ENCODE measurements at regions not wholly inside any gene's neighbourhood (a gene's known extent, or its start where the extent isn't known, plus 50 kb on each side); places are given as distances from the start of the nearest gene placed in this dataset.

GRCh38 chr17:72578817-72579470 is 458.1 kb downstream of the SOX9 start:
- DNase-seq (ENCODE audit: low read depth): no peak

DNA sequence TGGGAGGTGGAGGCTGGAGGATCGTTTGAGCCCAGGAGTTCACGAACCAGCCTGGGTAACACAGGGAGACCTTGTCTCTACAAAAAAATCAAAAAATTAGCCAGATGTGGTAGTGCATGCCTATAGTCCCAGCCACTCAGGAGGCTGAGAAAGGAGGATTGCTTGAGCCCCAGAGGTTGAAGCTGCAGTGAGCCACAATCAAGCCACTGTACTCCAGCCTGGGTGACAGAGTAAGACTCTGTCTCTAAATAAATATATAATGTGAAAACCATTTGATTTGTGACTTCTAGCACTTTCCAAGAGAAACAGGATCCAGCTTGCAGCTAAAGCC is 459.1 kb downstream of the SOX9 start:
- no peak for DNase-seq (ENCODE audit: low read depth)

- no peak for DNase-seq (ENCODE audit: low read depth)
These were observed 459.7 kb downstream of the SOX9 start for GRCh38 chr17:72580321-72581127.

DNA sequence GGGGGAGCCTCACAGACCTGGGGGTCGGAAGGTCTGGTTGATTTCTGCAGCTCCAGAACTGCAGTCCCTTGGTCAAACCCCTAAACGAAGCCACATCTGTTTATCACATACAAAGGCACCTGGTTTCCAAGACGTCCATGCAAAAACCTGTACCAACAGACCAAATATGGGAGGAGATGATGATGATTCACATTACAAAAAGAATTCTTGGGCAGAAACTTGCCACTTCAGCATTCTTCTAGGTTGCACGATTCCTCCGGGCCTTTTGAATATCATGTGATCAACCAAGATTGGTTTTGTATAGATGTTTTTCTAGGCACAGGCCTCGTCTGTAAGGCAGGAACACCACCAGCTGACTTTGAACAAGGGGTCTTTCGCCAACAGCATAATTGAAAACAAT is 466.3 kb downstream of the SOX9 start:
- DNase-seq (ENCODE audit: low read depth): no peak

DNA sequence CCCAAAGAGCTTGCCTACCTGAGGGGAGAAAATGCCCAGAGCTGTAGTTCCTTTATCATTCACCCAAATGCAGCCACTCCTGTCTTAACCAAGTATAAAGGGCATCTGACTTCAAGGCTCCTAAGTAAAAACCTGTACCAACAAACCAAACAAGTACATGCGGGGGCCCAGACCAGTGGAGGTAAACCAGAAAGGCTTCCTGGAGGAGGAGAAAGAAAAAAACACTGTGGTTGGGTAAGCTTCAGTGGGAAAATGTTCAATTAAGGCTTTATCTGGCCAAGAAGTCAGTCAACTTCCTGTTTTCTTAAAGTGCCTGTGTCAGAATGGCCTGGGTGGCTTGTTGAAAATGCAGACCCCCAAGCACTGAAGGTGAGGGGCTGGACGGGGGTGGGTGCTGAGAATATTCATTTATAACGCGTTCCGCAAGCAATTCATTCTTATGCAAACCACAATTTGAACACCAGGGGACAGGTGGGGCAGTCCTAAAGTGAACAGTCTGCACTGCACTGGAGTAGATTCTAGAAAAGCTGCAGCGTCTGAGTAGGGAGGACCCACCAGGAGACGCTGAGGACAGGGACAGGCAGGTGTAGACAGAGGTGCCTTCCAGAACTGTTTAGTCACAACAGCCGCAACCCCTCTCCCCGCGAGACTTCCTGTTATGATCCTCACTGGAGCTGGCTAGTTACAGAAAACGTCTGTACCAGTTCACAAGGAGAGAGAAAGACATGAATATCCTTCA is 467.1 kb downstream of the SOX9 start:
- no peak for DNase-seq (ENCODE audit: low read depth)

DNA sequence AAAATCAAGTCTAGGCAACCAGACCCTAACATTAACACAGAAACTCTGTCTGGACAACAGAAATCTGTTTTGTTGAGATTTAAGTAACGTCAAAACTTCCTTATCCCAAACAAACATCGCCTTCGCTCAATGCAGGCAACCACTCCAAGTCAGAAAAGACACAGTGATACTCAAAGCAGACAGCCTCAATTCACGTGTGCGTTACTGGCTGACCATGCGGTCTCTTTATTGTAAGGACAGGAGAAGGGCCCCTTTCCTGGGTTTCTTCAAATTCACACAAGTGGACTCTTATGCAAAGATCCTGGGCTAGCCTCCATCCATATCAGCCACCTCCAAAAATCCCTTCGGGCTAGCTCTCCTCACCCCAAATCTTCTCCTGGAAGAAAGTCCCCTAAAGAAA is 467.7 kb downstream of the SOX9 start:
- DNase-seq (ENCODE audit: low read depth): no peak

DNA sequence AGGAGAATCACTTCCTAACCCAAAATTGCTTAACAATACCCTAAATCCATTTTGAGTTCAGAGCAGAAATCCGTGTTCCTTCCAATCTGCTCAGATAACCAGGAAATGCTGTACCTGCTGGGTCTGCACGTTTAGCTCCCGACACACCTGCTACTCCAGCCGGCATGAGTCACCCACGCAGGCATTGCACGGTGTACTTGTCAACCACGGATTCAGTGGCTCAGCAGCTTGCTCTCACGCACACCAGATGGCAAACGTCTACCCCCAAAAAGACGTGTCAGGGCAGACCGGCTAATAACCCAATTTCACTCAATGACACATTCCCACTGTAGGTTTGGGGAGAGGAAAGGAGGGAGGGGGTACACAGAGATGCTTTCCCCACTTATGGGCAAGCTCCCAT is 468.1 kb downstream of the SOX9 start:
- DNase-seq (ENCODE audit: low read depth): no peak

GRCh38 chr17:72590382-72590781 is 469.6 kb downstream of the SOX9 start:
- peak; percentile 29 for DNase-seq (ENCODE audit: low read depth)

- DNase-seq (ENCODE audit: low read depth): no peak
These were observed 470.1 kb downstream of the SOX9 start for GRCh38 chr17:72590882-72591281.

DNA sequence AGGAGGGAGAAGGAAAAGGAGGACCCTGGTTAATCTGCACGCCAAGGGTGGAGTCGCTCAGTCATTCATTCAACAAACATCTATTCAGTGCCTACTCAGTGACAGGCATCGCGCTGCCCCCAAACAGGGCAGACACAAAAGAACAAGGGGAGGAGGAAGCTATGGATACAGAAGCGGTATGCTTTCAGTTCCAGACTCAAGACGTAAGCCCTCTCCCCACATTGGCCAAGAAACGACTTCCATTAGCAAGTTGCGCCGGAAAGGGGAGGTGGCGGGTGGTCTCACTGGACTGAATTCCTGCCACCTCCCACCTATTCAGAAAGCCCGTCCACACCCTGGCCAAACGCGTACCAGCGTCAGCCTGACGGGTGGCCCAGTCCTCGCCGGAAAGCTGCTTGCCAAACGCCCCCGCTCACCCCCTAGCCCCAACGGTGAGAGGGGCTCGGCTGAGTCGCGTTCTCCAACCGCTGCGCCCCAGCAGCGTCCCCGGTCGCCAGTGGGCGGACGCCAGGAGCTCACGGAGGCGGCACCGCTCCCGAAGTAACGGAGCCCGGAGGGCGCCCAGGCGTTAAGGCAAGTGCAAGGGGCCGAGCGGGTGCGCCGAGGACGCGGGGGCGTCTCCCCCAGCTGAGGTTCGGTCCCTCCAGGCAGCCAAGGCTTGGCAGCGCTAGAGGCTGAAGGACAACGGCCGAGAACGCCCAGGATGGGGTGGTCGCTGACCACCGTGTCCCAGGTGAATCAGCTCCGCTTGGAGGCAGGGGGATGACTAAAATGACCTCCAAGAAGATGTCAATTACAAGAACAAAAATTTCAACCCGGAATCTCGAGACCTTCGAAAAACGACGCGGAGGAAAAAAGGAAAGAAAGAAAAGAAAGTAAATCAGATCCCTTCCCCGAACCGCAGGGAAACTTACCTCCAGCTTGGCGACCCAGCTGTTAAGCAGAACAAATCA is 470.7 kb downstream of the SOX9 start:
- no peak for DNase-seq (ENCODE audit: low read depth)

DNA sequence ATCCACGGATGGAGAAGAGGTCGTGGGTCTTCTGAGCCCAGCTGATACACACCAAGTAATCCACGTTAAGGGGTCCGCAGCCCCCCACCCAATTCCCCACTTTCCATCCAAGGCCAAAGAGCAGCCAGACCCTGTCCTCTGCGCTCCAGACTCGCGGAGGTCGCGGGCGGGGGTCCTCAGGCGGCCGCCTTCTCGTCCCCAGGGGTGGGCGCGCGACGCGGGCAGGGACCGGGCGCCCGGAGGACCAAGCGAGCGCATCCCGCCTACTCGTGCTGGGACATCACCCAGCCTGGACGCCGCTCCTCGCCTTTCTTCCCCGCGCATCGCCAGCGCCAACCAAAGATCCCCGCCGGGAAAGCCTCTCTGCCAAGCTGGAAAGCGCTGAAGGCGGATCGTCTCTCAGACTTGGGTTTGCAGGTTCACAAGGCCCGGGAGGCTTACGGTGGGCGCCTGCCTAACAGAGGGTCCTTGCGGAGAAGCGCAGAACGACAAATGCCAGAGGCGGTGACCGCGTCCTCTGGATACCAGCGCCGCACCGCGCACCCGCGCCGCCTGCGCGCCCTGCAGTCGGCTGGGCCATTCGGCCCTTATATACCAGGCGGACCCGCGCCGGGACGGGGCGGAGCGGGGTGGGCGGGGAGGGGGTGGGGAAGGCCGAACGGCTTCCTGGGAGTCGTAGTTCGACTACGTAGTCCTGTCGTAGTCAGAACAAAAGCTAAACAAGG is 471.6 kb downstream of the SOX9 start:
- peak; percentile 48 for DNase-seq (ENCODE audit: low read depth)

- no peak for DNase-seq (ENCODE audit: low read depth)
These were observed 472.1 kb downstream of the SOX9 start for GRCh38 chr17:72592967-72593325.

GRCh38 chr17:72594248-72594647 is 473.4 kb downstream of the SOX9 start:
- no peak for DNase-seq (ENCODE audit: low read depth)

All from fibroblast of the conjunctiva (primary cell).